Neural progenitor cell (in vitro differentiated cells): ENCODE measurements at regions not wholly inside any gene's neighbourhood (a gene's known extent, or its start where the extent isn't known, plus 50 kb on each side); places are given as distances from the start of the nearest gene placed in this dataset.
"Not testable (repeated sequence)": the region's sequence is repeated elsewhere in the genome, so short reads cannot be mapped to it uniquely, and the experiment has no call there.

ENCODE experiments used
- DNase-seq: peaks from one replicate; pipeline ENCODE4 v3.0.0-alpha.2; 2016; ENCODE audit warnings: low spot score
- H2AFZ ChIP-seq: fragments of 200-600 bp; sonication (generic); replicated peaks from 2 replicates; pipeline ENCODE4 v1.6.1; 2016; ENCODE audit warnings: antibody characterized with exemption
- H3F3A ChIP-seq: fragments of 200-600 bp; sonication (generic); 2 replicates; pipeline ENCODE4 v1.6.1; 2016; ENCODE audit warnings: antibody characterized with exemption, low read depth
- H3K27ac ChIP-seq: fragments of 200-600 bp; sonication (generic); 2 replicates; pipeline ENCODE4 v1.5.1; 2016; ENCODE audit warnings: mild to moderate bottlenecking
- H3K27me3 ChIP-seq: fragments of 200-600 bp; sonication (generic); 2 replicates; pipeline ENCODE4 v1.6.1; 2016; ENCODE audit warnings: mild to moderate bottlenecking, moderate library complexity
- H3K36me3 ChIP-seq: fragments of 200-600 bp; sonication (generic); 2 replicates; pipeline ENCODE4 v1.5.1; 2016
- H3K4me1 ChIP-seq: fragments of 200-600 bp; sonication (generic); 2 replicates; pipeline ENCODE4 v1.6.1; 2016; ENCODE audit warnings: mixed run types
- H3K4me2 ChIP-seq: fragments of 200-600 bp; sonication (generic); 2 replicates; pipeline ENCODE4 v1.6.1; 2016
- H3K4me3 ChIP-seq: fragments of 200-600 bp; sonication (generic); 2 replicates; pipeline ENCODE4 v1.5.1; 2016
- H3K79me2 ChIP-seq: fragments of 200-600 bp; sonication (generic); 2 replicates; pipeline ENCODE4 v1.6.1; 2016; ENCODE audit warnings: low read depth
- H3K9ac ChIP-seq: fragments of 200-600 bp; sonication (generic); 2 replicates; pipeline ENCODE4 v1.6.1; 2016
- H3K9me3 ChIP-seq: fragments of 200-600 bp; sonication (generic); 2 replicates; pipeline ENCODE4 v1.5.1; 2016; ENCODE audit warnings: low read depth
- H4K20me1 ChIP-seq: fragments of 200-600 bp; sonication (generic); 2 replicates; pipeline ENCODE4 v1.6.1; 2016; ENCODE audit warnings: low read depth
- H3K27ac Mint-ChIP-seq: 3 replicates; pipeline ENCODE4 v1.8.0; 2021; ENCODE audit warnings: mixed read lengths
- H3K27me3 Mint-ChIP-seq: 2 replicates; pipeline ENCODE4 v1.8.0; 2022; ENCODE audit warnings: low read depth, mild to moderate bottlenecking, inconsistent platforms, moderate library complexity, mixed read lengths; ENCODE audit not compliant: insufficient read depth
- H3K36me3 Mint-ChIP-seq: 3 replicates; pipeline ENCODE4 v1.8.0; 2021; ENCODE audit warnings: mixed read lengths
- H3K4me1 Mint-ChIP-seq: 3 replicates; pipeline ENCODE4 v1.8.0; 2021; ENCODE audit warnings: mixed read lengths
- H3K4me3 Mint-ChIP-seq: 3 replicates; pipeline ENCODE4 v1.8.0; 2021; ENCODE audit warnings: mild to moderate bottlenecking, moderate library complexity, mixed read lengths
- H3K9me3 Mint-ChIP-seq: 3 replicates; pipeline ENCODE4 v1.8.0; 2020; ENCODE audit warnings: mixed read lengths
- CTCF ChIP-seq: fragments of 200-600 bp; sonication (generic); IDR thresholded peaks from 2 replicates; pipeline ENCODE4 v1.5.1; 2017; ENCODE audit warnings: antibody characterized with exemption, mild to moderate bottlenecking
- EZH2 ChIP-seq: fragments of 200-600 bp; sonication (generic); IDR thresholded peaks from 2 replicates; pipeline ENCODE4 v1.6.1; 2017; ENCODE audit warnings: antibody characterized with exemption, mild to moderate bottlenecking, moderate library complexity
- EZH2phosphoT487 ChIP-seq: fragments of 200-600 bp; sonication (generic); IDR thresholded peaks from 2 replicates; pipeline ENCODE4 v1.6.1; 2017; ENCODE audit warnings: antibody characterized with exemption

GRCh38 chr5:92616085-92616484 lies 964.9 kb downstream of the NR2F1-AS1 start:
- no peaks in the 10 kb centered on the region for H3K36me3 ChIP-seq
- no peak overlapping the region for H3K4me3 ChIP-seq
- TF ChIP-seq CTCF (no peak), EZH2 (no peak), EZH2phosphoT487 (no peak)
- H3K79me2 ChIP-seq, result no peaks in the 10 kb centered on the region
- no peak for DNase-seq
- no peak overlapping the region for H3K4me3 Mint-ChIP-seq
- no peaks in the 10 kb centered on the region for H3K4me1 ChIP-seq
- H4K20me1 ChIP-seq, result no peaks in the 10 kb centered on the region
- H3K9me3 Mint-ChIP-seq, result peaks cover 22% of the 10 kb centered on the region
- H3K27ac Mint-ChIP-seq, result no peak overlapping the region
- no peak overlapping the region for H3K4me2 ChIP-seq
- H3K27me3 ChIP-seq, result no peaks in the 10 kb centered on the region
- H3K27ac ChIP-seq, result no peak overlapping the region
- H3K9ac ChIP-seq, result no peak overlapping the region
- peaks cover 3% of the 10 kb centered on the region for H3K36me3 Mint-ChIP-seq
- no peaks in the 10 kb centered on the region for H3F3A ChIP-seq
- no peak overlapping the region for H2AFZ ChIP-seq
- no peaks in the 10 kb centered on the region for H3K27me3 Mint-ChIP-seq
- no peaks in the 10 kb centered on the region for H3K9me3 ChIP-seq
- H3K4me1 Mint-ChIP-seq, result no peaks in the 10 kb centered on the region

GRCh38 chr5:92613546-92613945 lies 967.5 kb downstream of the NR2F1-AS1 start:
- H3K79me2 ChIP-seq, result no peaks in the 10 kb centered on the region
- Mint-ChIP-seq H3K27me3 (no peaks in the 10 kb centered on the region), H3K27ac (no peak overlapping the region), H3K36me3 (no peaks in the 10 kb centered on the region), H3K4me1 (no peaks in the 10 kb centered on the region), H3K4me3 (no peak overlapping the region), H3K9me3 (peaks cover 2% of the 10 kb centered on the region)
- no peak for TF ChIP-seq CTCF
- no peaks in the 10 kb centered on the region for H3F3A ChIP-seq
- no peak overlapping the region for H3K4me2 ChIP-seq
- H4K20me1 ChIP-seq, result no peaks in the 10 kb centered on the region
- no peak for DNase-seq
- H2AFZ ChIP-seq, result no peak overlapping the region
- H3K9me3 ChIP-seq, result no peaks in the 10 kb centered on the region
- H3K36me3 ChIP-seq, result no peaks in the 10 kb centered on the region
- no peak overlapping the region for H3K4me3 ChIP-seq
- H3K27ac ChIP-seq, result no peak overlapping the region
- no peak overlapping the region for H3K9ac ChIP-seq
- H3K4me1 ChIP-seq, result no peaks in the 10 kb centered on the region
- H3K27me3 ChIP-seq, result no peaks in the 10 kb centered on the region

- not testable (repeated sequence) for H3K4me1 Mint-ChIP-seq, H3K9me3 Mint-ChIP-seq, H3K27ac Mint-ChIP-seq, H3K9me3 ChIP-seq, H3K4me1 ChIP-seq, DNase-seq, H2AFZ ChIP-seq, H3K4me3 Mint-ChIP-seq, H3K27ac ChIP-seq, H4K20me1 ChIP-seq, H3K9ac ChIP-seq, H3K4me3 ChIP-seq, H3K27me3 ChIP-seq, H3K36me3 ChIP-seq, H3F3A ChIP-seq, H3K4me2 ChIP-seq, H3K36me3 Mint-ChIP-seq, H3K27me3 Mint-ChIP-seq, H3K79me2 ChIP-seq
These were observed 970.6 kb downstream of the NR2F1-AS1 start for GRCh38 chr5:92610435-92610834.

- no peaks in the 10 kb centered on the region for H3K36me3 ChIP-seq
- no peaks in the 10 kb centered on the region for H4K20me1 ChIP-seq
- no peaks in the 10 kb centered on the region for H3K36me3 Mint-ChIP-seq
- peak overlapping the region; percentile 78 for H2AFZ ChIP-seq
- TF ChIP-seq EZH2phosphoT487, result no peak
- no peak for TF ChIP-seq EZH2
- no peak for TF ChIP-seq CTCF
- H3K27me3 Mint-ChIP-seq, result peaks cover 2% of the 10 kb centered on the region
- no peak for DNase-seq
- H3K4me3 ChIP-seq, result no peak overlapping the region
- no peaks in the 10 kb centered on the region for H3K9me3 ChIP-seq
- H3F3A ChIP-seq, result no peaks in the 10 kb centered on the region
- H3K4me2 ChIP-seq, result no peak overlapping the region
- H3K4me1 ChIP-seq, result peaks cover 10% of the 10 kb centered on the region
- H3K27ac Mint-ChIP-seq, result no peak overlapping the region
- H3K27ac ChIP-seq, result no peak overlapping the region
- no peak overlapping the region for H3K9ac ChIP-seq
- H3K4me1 Mint-ChIP-seq, result peaks cover 13% of the 10 kb centered on the region
- H3K4me3 Mint-ChIP-seq, result no peak overlapping the region
- H3K79me2 ChIP-seq, result no peaks in the 10 kb centered on the region
- peaks cover 5% of the 10 kb centered on the region for H3K9me3 Mint-ChIP-seq
- H3K27me3 ChIP-seq, result no peaks in the 10 kb centered on the region
These were observed 975.4 kb downstream of the NR2F1-AS1 start for GRCh38 chr5:92605591-92605990.
